ENCODE measurements at regions not wholly inside any gene's neighbourhood (a gene's known extent, or its start where the extent isn't known, plus 50 kb on each side); places are given as distances from the start of the nearest gene placed in this dataset.
"Not testable (repeated sequence)": the region's sequence is repeated elsewhere in the genome, so short reads cannot be mapped to it uniquely, and the experiment has no call there.

GRCh38 chr18:1542230-1542774 lies 637.6 kb downstream of the ADCYAP1 start:
- DNase-seq (no peak), ATAC-seq (ENCODE audit: poor library complexity) (no peak)
- TF ChIP-seq, protein P1, sequence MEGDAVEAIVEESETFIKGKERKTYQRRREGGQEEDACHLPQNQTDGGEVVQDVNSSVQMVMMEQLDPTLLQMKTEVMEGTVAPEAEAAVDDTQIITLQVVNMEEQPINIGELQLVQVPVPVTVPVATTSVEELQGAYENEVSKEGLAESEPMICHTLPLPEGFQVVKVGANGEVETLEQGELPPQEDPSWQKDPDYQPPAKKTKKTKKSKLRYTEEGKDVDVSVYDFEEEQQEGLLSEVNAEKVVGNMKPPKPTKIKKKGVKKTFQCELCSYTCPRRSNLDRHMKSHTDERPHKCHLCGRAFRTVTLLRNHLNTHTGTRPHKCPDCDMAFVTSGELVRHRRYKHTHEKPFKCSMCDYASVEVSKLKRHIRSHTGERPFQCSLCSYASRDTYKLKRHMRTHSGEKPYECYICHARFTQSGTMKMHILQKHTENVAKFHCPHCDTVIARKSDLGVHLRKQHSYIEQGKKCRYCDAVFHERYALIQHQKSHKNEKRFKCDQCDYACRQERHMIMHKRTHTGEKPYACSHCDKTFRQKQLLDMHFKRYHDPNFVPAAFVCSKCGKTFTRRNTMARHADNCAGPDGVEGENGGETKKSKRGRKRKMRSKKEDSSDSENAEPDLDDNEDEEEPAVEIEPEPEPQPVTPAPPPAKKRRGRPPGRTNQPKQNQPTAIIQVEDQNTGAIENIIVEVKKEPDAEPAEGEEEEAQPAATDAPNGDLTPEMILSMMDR (IDR thresholded peaks at IDR 0.05) = no peak
- Mint-ChIP-seq H3K27me3 (no peaks in the 10 kb centered on the region), H3K27ac (no peak overlapping the region), H3K4me1 (ENCODE audit: low read depth) (no peaks in the 10 kb centered on the region), H3K4me3 (no peak overlapping the region), H3K36me3 (ENCODE audit: low read depth) (no peaks in the 10 kb centered on the region), H3K9me3 (no peaks in the 10 kb centered on the region)
- Histone ChIP-seq H3K36me3 (ENCODE audit: insufficient read depth, low read length) (no peaks in the 10 kb centered on the region), H3K27ac (ENCODE audit: low read depth in 1 of 2, low read length in 2 of 2) (no peak overlapping the region), H3K4me3 (ENCODE audit: low read length) (no peak overlapping the region), H3K9me3 (ENCODE audit: control insufficient read depth in 1 of 2, insufficient read depth in 1 of 2, low read length in 2 of 2) (no peaks in the 10 kb centered on the region), H3K4me1 (ENCODE audit: insufficient read depth, low read length) (no peaks in the 10 kb centered on the region), H3K27me3 (ENCODE audit: control insufficient read depth in 1 of 2, insufficient read depth in 2 of 2, low read length in 2 of 2) (no peaks in the 10 kb centered on the region)
- POLR2A ChIA-PET = no interaction called here
- intact Hi-C loops (cut with DNase I, micrococcal nuclease) = no loop called here
- CTCF ChIA-PET = no interaction called here

DNA sequence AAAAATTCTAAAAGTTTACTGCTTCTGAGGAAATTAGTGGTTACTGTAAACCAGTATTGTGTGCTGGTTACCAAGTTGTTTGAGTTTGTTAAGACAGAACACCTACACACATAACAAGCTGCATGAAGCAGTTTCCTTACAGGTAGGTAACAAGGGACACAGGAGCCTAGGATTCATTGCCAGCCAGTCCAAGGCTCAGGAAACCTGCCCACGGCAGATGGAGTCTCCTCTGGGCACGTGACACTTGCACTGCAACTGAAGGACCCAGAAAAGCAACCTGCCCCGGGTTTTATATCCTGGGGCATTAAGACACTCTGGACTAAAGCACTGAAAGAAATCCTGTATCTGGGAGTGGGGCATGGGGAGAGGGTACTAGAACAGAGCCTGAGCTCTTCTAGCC lies 639.3 kb downstream of the ADCYAP1 start:
- intact Hi-C loops (cut with DNase I, micrococcal nuclease) = no loop called here
- Mint-ChIP-seq H3K27ac (no peak overlapping the region), H3K9me3 (no peaks in the 10 kb centered on the region), H3K36me3 (ENCODE audit: low read depth) (no peaks in the 10 kb centered on the region), H3K4me3 (no peak overlapping the region), H3K4me1 (ENCODE audit: low read depth) (no peaks in the 10 kb centered on the region), H3K27me3 (no peaks in the 10 kb centered on the region)
- POLR2A ChIA-PET = no interaction called here
- H3K36me3 ChIP-seq (ENCODE audit: insufficient read depth, low read length) = no peaks in the 10 kb centered on the region
- no peaks in the 10 kb centered on the region for H3K9me3 ChIP-seq (ENCODE audit: control insufficient read depth in 1 of 2, insufficient read depth in 1 of 2, low read length in 2 of 2)
- H3K27me3 ChIP-seq (ENCODE audit: control insufficient read depth in 1 of 2, insufficient read depth in 2 of 2, low read length in 2 of 2) = no peaks in the 10 kb centered on the region
- ATAC-seq (ENCODE audit: poor library complexity) (no peak), DNase-seq (no peak)
- H3K4me1 ChIP-seq (ENCODE audit: insufficient read depth, low read length) = no peaks in the 10 kb centered on the region
- CTCF ChIA-PET = no interaction called here
- no peak overlapping the region for H3K27ac ChIP-seq (ENCODE audit: low read depth in 1 of 2, low read length in 2 of 2)
- no peak overlapping the region for H3K4me3 ChIP-seq (ENCODE audit: low read length)
- TF ChIP-seq, protein P1 (IDR thresholded peaks at IDR 0.05) = no peak

GRCh38 chr18:1557711-1558110 lies 653.0 kb downstream of the ADCYAP1 start:
- H3K9me3 Mint-ChIP-seq; ATAC-seq (ENCODE audit: poor library complexity); H3K4me3 ChIP-seq (ENCODE audit: low read length); H3K27ac Mint-ChIP-seq; H3K27ac ChIP-seq (ENCODE audit: low read depth in 1 of 2, low read length in 2 of 2); H3K4me3 Mint-ChIP-seq; H3K36me3 ChIP-seq (ENCODE audit: insufficient read depth, low read length); H3K4me1 ChIP-seq (ENCODE audit: insufficient read depth, low read length); H3K36me3 Mint-ChIP-seq (ENCODE audit: low read depth); H3K9me3 ChIP-seq (ENCODE audit: control insufficient read depth in 1 of 2, insufficient read depth in 1 of 2, low read length in 2 of 2); H3K27me3 ChIP-seq (ENCODE audit: control insufficient read depth in 1 of 2, insufficient read depth in 2 of 2, low read length in 2 of 2); POLR2A ChIA-PET; DNase-seq; CTCF ChIA-PET; intact Hi-C loops (cut with DNase I, micrococcal nuclease); H3K4me1 Mint-ChIP-seq (ENCODE audit: low read depth): not testable (repeated sequence)
- peaks cover 10% of the 10 kb centered on the region for H3K27me3 Mint-ChIP-seq

DNA sequence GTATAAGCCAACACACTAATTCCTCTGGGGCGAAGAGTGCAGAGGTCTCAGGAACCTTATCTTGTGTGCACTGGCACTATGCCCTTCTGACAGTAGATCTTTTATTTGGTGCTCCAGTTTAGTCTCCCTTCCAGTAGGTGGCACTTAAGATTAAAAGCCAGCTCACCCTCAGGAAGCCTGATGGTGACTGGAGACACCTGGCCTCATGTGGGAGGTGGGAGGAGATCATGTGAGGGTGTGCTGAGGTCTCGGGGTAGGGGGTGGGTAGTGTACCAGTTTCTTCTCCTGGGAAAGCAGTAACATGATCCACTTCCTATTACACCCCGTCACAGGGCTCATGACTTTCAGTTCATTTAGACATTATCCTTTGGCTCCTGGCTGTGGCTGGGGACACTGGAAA lies 654.9 kb downstream of the ADCYAP1 start:
- Mint-ChIP-seq H3K4me1 (ENCODE audit: low read depth) (no peaks in the 10 kb centered on the region), H3K27me3 (peaks cover 17% of the 10 kb centered on the region), H3K27ac (no peak overlapping the region), H3K9me3 (peaks cover 8% of the 10 kb centered on the region), H3K36me3 (ENCODE audit: low read depth) (no peaks in the 10 kb centered on the region), H3K4me3 (no peak overlapping the region)
- ATAC-seq (ENCODE audit: poor library complexity) (no peak), DNase-seq (no peak)
- TF ChIP-seq, protein P1 (IDR thresholded peaks at IDR 0.05) = no peak
- Histone ChIP-seq H3K9me3 (ENCODE audit: control insufficient read depth in 1 of 2, insufficient read depth in 1 of 2, low read length in 2 of 2) (peaks cover 0 to 5% of the 10 kb centered on the region in 2 experiments), H3K27ac (ENCODE audit: low read depth in 1 of 2, low read length in 2 of 2) (no peak overlapping the region), H3K27me3 (ENCODE audit: control insufficient read depth in 1 of 2, insufficient read depth in 2 of 2, low read length in 2 of 2) (no peaks in the 10 kb centered on the region), H3K36me3 (ENCODE audit: insufficient read depth, low read length) (no peaks in the 10 kb centered on the region), H3K4me1 (ENCODE audit: insufficient read depth, low read length) (no peaks in the 10 kb centered on the region), H3K4me3 (ENCODE audit: low read length) (no peak overlapping the region)
- CTCF ChIA-PET = no interaction called here
- POLR2A ChIA-PET = no interaction called here
- intact Hi-C loops (cut with DNase I, micrococcal nuclease) = no loop called here
